Endothelial cell (in vitro differentiated cells): ENCODE measurements at regions not wholly inside any gene's neighbourhood (a gene's known extent, or its start where the extent isn't known, plus 50 kb on each side); places are given as distances from the start of the nearest gene placed in this dataset.

Experiments used
- DNase-seq: peaks from one replicate; pipeline ENCODE4 v3.0.0; 2021; ENCODE audit warnings: low spot score
- H3K27ac Mint-ChIP-seq: one replicate; pipeline ENCODE4 v1.8.0; 2021; ENCODE audit warnings: mixed read lengths, inconsistent platforms; ENCODE audit not compliant: unreplicated experiment
- H3K27me3 Mint-ChIP-seq: one replicate; pipeline ENCODE4 v1.8.0; 2021; ENCODE audit warnings: mild to moderate bottlenecking, moderate library complexity, mixed read lengths, inconsistent platforms; ENCODE audit not compliant: unreplicated experiment
- H3K36me3 Mint-ChIP-seq: one replicate; pipeline ENCODE4 v1.8.0; 2021; ENCODE audit warnings: mild to moderate bottlenecking, low read depth, mixed read lengths, inconsistent platforms; ENCODE audit not compliant: unreplicated experiment
- H3K4me1 Mint-ChIP-seq: one replicate; pipeline ENCODE4 v1.8.0; 2021; ENCODE audit warnings: mild to moderate bottlenecking, mixed read lengths, inconsistent platforms; ENCODE audit not compliant: unreplicated experiment
- H3K4me3 Mint-ChIP-seq: one replicate; pipeline ENCODE4 v1.8.0; 2021; ENCODE audit warnings: mild to moderate bottlenecking, mixed read lengths, inconsistent platforms; ENCODE audit not compliant: unreplicated experiment
- H3K9me3 Mint-ChIP-seq: one replicate; pipeline ENCODE4 v1.8.0; 2021; ENCODE audit warnings: mixed read lengths, inconsistent platforms; ENCODE audit not compliant: unreplicated experiment
- TF ChIP-seq, protein P1 (sequence below): fragments of 200-600 bp; sonication (generic); IDR thresholded peaks from one replicate; pipeline ENCODE4 v1.5.0; 2021; ENCODE audit warnings: antibody characterized with exemption; ENCODE audit not compliant: unreplicated experiment

- H3K9me3 Mint-ChIP-seq = no peaks in the 10 kb centered on the region
- DNase-seq = no peak
- H3K27ac Mint-ChIP-seq = no peak overlapping the region
- TF ChIP-seq, protein P1, sequence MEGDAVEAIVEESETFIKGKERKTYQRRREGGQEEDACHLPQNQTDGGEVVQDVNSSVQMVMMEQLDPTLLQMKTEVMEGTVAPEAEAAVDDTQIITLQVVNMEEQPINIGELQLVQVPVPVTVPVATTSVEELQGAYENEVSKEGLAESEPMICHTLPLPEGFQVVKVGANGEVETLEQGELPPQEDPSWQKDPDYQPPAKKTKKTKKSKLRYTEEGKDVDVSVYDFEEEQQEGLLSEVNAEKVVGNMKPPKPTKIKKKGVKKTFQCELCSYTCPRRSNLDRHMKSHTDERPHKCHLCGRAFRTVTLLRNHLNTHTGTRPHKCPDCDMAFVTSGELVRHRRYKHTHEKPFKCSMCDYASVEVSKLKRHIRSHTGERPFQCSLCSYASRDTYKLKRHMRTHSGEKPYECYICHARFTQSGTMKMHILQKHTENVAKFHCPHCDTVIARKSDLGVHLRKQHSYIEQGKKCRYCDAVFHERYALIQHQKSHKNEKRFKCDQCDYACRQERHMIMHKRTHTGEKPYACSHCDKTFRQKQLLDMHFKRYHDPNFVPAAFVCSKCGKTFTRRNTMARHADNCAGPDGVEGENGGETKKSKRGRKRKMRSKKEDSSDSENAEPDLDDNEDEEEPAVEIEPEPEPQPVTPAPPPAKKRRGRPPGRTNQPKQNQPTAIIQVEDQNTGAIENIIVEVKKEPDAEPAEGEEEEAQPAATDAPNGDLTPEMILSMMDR = no peak
- no peak overlapping the region for H3K4me3 Mint-ChIP-seq
- no peaks in the 10 kb centered on the region for H3K36me3 Mint-ChIP-seq
- no peaks in the 10 kb centered on the region for H3K27me3 Mint-ChIP-seq
- peaks cover 50% of the 10 kb centered on the region for H3K4me1 Mint-ChIP-seq
Measured at GRCh38 chr20:12928755-12929401, 79.9 kb upstream of the SPTLC3 start.

DNA sequence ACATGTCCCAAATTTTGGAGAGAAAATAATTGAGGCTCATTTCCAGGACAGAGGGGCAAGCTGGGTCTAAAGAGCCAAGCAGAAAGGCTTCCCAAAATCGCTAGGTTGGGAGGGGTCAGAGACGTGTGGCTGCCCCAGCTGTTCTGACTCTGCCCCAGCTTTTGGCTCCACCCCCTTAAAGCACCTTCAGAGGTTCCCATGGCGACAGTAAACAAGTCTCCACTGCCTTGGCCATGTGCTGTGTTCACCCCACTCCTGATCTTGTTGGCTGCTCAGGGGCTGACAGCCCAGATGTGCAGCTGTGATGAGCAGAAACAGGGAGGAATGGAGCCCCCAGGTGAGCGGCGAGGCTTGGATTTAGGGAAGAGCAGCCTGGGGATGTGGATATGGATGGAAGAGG is 72.8 kb upstream of the SPTLC3 start:
- DNase-seq = no peak
- no peaks in the 10 kb centered on the region for H3K27me3 Mint-ChIP-seq
- H3K36me3 Mint-ChIP-seq = no peaks in the 10 kb centered on the region
- TF ChIP-seq, protein P1 = no peak
- H3K4me3 Mint-ChIP-seq = no peak overlapping the region
- peaks cover 9% of the 10 kb centered on the region for H3K4me1 Mint-ChIP-seq
- no peak overlapping the region for H3K27ac Mint-ChIP-seq
- H3K9me3 Mint-ChIP-seq = no peaks in the 10 kb centered on the region

GRCh38 chr20:12936524-12936923 is 72.2 kb upstream of the SPTLC3 start:
- no peak overlapping the region for H3K27ac Mint-ChIP-seq
- no peaks in the 10 kb centered on the region for H3K9me3 Mint-ChIP-seq
- DNase-seq = no peak
- H3K4me3 Mint-ChIP-seq = no peak overlapping the region
- H3K36me3 Mint-ChIP-seq = no peaks in the 10 kb centered on the region
- H3K4me1 Mint-ChIP-seq = peaks cover 9% of the 10 kb centered on the region
- no peaks in the 10 kb centered on the region for H3K27me3 Mint-ChIP-seq
- TF ChIP-seq, protein P1 = no peak

DNA sequence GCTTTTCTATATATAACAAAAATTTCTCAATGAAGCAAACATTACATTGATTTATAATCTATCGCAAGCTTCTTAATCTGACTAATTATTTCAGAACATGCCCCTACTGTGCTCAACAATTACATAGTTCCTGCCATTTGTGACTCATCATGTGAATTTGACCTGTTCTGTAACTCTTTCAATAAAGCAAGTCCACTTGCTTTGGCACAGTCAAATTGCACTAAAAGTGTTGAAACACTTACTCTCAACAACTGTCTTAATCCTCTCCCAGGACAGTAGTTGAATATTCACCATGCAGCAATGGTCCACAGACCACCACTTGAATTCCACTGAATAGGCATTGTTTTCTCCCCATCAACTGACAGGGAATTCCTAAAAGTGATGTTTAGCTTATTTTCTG is 67.7 kb upstream of the SPTLC3 start:
- TF ChIP-seq, protein P1 = no peak
- Mint-ChIP-seq H3K9me3 (no peaks in the 10 kb centered on the region), H3K27me3 (no peaks in the 10 kb centered on the region), H3K27ac (no peak overlapping the region), H3K36me3 (no peaks in the 10 kb centered on the region), H3K4me1 (peaks cover 12% of the 10 kb centered on the region), H3K4me3 (no peak overlapping the region)
- DNase-seq = no peak

- H3K4me3 Mint-ChIP-seq = no peak overlapping the region
- peaks cover 5% of the 10 kb centered on the region for H3K4me1 Mint-ChIP-seq
- no peak overlapping the region for H3K27ac Mint-ChIP-seq
- H3K36me3 Mint-ChIP-seq = no peaks in the 10 kb centered on the region
- H3K9me3 Mint-ChIP-seq = no peaks in the 10 kb centered on the region
- H3K27me3 Mint-ChIP-seq = peaks cover 2% of the 10 kb centered on the region
- DNase-seq = no peak
- TF ChIP-seq, protein P1 = no peak
Measured at GRCh38 chr20:12942123-12942522, 66.6 kb upstream of the SPTLC3 start.
